Ovary (tissue), 3 donors: ENCODE measurements at regions not wholly inside any gene's neighbourhood (a gene's known extent, or its start where the extent isn't known, plus 50 kb on each side); places are given as distances from the start of the nearest gene placed in this dataset.

ENCODE experiments used
- EP300 ChIP-seq: sonication (generic); formaldehyde crosslinking; IDR thresholded peaks from one replicate; pipeline ENCODE4 v1.6.1; 2017; ENCODE audit warnings: antibody characterized with exemption
- POLR2A ChIP-seq: fragments of 450-650 bp; IDR thresholded peaks from one replicate; pipeline ENCODE4 v1.6.1; 2017; ENCODE audit warnings: antibody characterized with exemption, mild to moderate bottlenecking, moderate library complexity
- TF ChIP-seq, protein P1 (sequence below), 3 donors: fragments of 450-650 bp in 2 of 3; fragments of 200-600 bp in 1 of 3; IDR thresholded peaks; one replicate each; pipeline versions ENCODE4 v1.5.1 to v1.8.0; 2016 to 2022; ENCODE audit warnings: antibody characterized with exemption in 3 of 3, mild to moderate bottlenecking in 1 of 3
- donor health status: DM: no; HTN: no; CAD: no.

DNA sequence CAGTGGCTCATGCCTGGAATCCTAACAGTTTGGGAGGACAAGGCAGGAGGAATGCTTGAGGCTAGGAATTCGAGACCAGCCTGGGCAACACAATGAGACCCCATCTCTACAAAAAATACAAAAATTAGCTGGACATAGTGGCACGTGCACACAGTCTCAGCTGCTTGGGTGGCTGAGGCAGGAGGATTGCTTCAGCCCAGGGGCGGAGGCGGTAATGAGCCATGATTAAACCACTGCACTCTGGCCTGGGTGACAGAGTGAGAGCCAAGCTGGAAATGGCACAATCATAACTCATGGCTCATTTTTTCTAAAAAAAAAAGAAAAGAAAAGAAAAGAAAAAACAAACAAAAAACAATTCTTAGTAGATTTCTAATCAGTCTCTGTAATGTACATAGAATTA, 446.2 kb downstream of the ELAVL2 start:
- TF ChIP-seq, protein P1, sequence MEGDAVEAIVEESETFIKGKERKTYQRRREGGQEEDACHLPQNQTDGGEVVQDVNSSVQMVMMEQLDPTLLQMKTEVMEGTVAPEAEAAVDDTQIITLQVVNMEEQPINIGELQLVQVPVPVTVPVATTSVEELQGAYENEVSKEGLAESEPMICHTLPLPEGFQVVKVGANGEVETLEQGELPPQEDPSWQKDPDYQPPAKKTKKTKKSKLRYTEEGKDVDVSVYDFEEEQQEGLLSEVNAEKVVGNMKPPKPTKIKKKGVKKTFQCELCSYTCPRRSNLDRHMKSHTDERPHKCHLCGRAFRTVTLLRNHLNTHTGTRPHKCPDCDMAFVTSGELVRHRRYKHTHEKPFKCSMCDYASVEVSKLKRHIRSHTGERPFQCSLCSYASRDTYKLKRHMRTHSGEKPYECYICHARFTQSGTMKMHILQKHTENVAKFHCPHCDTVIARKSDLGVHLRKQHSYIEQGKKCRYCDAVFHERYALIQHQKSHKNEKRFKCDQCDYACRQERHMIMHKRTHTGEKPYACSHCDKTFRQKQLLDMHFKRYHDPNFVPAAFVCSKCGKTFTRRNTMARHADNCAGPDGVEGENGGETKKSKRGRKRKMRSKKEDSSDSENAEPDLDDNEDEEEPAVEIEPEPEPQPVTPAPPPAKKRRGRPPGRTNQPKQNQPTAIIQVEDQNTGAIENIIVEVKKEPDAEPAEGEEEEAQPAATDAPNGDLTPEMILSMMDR (IDR thresholded peaks at IDR 0.05) = no peak
- TF ChIP-seq EP300 (no peak), POLR2A (no peak)
